GM18909 (cell line): ENCODE measurements at regions not wholly inside any gene's neighbourhood (a gene's known extent, or its start where the extent isn't known, plus 50 kb on each side); places are given as distances from the start of the nearest gene placed in this dataset.
"Not testable (repeated sequence)": the region's sequence is repeated elsewhere in the genome, so short reads cannot be mapped to it uniquely, and the experiment has no call there.

Source experiments
- ATAC-seq: cut with Tn5 transposase; IDR thresholded peaks from one replicate; pipeline ENCODE4 v1.9.1; 2021; ENCODE audit warnings: mild to moderate bottlenecking; ENCODE audit not compliant: unreplicated experiment, poor library complexity

DNA sequence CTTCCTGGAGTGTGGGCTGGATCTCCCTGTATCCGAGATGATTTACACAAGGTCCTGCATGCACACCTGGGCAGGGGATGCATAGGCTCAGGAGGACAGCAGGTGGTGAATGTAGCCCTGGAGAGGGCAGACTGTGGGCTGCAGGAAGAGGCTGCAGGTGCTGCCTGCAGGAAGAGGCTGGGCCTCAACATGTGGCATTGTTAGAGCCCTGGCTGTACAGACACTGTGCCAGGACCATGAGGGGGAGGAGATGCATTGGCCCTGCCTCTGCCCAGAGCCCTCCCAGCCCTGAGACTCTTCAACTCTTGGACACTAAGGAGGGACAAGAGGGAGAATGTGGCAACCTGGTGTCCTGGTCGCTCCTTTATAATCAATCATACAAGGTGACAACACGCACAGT is 392.8 kb downstream of the TNS1 start:
- no peak for ATAC-seq

DNA sequence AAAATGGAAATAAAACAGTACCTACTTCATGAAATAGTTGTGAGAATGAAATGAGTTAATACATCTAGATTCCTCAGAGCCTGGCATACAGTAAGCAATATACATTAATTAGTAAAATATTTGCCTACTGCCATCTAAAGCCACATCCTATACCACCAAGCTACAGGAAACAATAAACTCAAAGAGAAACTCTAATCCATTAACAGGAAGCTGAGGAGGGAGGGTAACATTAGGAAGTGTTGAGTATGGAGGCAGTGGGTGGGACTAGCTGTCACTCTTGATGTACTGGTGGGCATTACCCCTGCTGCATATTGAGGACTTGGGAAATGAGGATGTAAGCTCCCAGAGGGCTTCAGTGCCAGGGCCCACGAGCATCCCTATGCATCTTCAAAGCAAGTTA is 396.5 kb downstream of the TNS1 start:
- ATAC-seq: no peak

GRCh38 chr2:217604527-217605194 is 398.1 kb downstream of the TNS1 start:
- ATAC-seq: no peak

DNA sequence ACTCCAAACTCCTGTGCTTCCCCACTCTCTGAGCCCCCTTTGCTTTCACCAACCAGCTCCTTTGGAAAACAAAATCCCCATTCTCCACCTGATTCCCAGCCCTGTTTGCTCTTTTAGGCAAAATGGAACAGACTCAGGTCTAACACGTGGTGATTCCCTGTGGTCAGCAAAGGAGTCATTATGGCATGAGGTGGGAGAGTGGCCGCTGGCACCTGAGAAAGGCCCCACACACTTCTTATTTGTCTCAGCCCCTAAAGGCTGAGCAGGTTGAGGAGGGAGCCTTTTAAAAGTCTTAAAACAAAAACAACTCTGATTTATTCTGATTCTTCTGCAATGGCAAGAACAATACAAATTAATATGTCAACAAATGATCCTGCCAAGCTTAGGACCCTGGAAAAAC is 401.2 kb downstream of the TNS1 start:
- ATAC-seq: no peak

DNA sequence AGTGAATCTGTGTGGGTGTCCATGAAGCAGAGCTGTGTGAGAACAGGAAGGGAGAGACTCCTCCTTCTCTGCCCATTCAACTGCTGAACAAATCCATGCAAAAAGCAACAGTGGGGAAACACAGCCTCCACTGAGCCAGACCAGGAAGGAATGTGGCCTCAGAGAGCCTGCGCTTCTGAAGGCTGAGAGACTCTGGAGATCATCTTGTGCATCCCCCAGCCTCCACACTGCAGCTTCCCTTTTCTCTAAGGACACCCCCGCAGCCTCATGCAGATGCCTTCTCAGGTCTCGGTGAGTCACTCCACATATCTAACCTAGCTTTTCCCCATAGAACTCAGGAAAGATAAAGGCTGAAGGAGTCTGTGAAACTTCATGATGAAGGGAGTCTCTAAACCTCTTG is 402.9 kb downstream of the TNS1 start:
- no peak for ATAC-seq

DNA sequence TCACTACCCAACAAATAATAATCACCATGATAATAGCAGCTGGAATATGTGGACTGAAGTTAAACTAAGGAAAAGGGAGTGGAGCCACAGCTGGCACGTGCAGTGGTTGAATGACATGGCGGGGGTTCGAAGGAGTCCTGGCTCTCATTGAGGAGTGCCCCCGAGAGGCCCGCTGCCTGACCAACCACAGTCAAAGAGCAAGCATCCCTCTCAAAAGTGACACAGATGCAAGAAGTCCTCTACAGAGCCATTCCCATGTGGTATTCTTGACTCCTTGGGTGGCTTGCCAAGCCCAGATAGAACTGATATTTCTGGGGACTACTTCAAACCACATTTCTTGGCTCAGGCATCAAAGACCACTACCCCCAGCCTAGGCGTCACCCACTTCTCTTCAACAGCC is 405.1 kb downstream of the TNS1 start:
- no peak for ATAC-seq

- no peak for ATAC-seq
These were observed 405.6 kb downstream of the TNS1 start for GRCh38 chr2:217597145-217597544.

DNA sequence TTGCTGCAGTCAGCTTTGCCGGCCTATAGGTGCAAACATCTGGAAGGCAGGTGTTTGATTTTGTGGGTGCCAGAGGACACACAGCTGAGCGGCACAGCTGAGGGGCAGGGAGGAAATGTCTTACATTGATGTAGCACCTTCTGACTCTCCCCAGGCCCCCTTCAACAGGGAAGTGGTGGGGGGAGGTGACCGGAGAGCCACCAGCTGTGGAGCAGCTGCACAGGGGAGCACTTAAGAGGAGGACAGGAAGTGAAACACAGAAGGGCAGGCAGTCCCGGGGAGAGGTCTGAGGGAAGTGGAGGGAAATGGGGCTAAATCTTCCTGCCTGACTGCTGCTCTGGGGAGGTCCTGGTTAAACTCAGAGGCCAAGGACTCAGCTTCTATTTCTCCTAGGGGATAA is 409.1 kb downstream of the TNS1 start:
- ATAC-seq: no peak

- no peak for ATAC-seq
These were observed 414.5 kb downstream of the TNS1 start for GRCh38 chr2:217588266-217588665.

DNA sequence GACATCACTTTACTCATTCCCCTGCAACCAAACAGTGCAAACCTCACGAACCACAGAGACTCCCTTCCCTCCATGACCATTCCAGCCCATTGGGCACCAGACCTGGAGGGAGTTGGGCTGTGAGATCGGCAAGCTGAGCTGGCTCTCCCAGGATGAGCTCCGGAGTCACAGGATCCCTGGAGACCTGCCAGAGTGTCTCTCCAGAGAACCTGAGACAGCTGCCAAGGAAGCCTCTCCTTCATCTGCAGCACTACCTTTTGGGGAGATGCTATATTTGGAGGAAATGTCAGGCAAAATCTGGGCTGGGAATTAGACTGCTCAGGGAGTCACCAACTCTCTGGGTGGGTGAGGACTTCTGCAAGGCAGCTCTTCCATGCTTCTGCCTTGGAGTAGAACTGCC is 417.4 kb downstream of the TNS1 start:
- no peak for ATAC-seq

GRCh38 chr2:217580407-217580806 is 422.4 kb downstream of the TNS1 start:
- ATAC-seq: not testable (repeated sequence)

GRCh38 chr2:217573571-217573970 is 429.2 kb downstream of the TNS1 start:
- no peak for ATAC-seq

GRCh38 chr2:217570394-217570793 is 432.4 kb downstream of the TNS1 start:
- no peak for ATAC-seq

GRCh38 chr2:217568289-217568971 is 434.4 kb downstream of the TNS1 start:
- no peak for ATAC-seq

DNA sequence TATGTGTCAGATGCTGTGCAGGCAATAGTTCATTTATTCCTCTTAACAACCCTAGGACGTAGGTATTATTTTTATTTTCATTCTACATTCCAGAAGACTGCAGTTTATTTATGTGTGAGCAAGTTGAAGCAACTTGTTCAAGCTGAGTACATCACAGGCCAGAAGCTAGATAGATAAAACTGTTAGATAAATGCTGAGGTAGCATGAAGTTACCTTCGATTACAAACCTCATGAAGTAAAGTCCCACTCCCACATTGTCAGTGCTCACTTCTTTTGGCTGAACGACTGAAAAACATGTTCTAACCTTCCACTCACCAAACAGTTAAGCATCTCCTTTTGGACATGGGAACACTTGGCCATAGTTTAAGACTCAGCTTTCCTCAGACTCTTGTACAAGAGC is 439.2 kb downstream of the TNS1 start:
- no peak for ATAC-seq

DNA sequence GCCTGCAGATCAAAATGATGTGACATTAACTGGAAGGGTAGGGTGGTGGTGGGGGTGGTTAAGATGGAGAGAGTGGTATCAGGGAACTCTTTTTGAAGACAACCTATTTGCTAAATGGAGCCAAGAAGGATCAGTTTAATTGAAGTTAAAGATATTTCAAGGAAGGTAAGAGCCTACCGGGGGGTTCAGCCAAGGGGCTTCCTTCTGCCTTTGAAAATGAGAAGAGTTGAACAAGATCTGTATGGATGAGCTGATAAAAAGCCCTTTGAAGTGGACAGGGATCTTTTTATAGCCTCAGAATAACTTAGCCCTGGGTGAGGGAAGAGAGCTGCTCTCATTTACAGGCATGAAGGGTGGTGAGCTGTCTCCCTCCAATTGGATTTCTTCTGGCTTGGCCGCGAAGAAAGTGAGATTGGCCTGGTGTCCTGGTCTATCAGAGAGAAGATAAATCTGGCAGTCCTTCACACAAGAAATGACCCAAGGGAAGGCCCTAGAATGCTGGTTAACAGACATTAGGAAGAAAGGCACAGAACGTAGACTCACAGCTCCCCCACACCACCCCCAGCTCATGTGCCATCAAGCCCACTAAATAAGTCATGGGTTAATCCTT is 439.8 kb downstream of the TNS1 start:
- no peak for ATAC-seq

- ATAC-seq: no peak
These were observed 443.7 kb downstream of the TNS1 start for GRCh38 chr2:217559084-217559483.

DNA sequence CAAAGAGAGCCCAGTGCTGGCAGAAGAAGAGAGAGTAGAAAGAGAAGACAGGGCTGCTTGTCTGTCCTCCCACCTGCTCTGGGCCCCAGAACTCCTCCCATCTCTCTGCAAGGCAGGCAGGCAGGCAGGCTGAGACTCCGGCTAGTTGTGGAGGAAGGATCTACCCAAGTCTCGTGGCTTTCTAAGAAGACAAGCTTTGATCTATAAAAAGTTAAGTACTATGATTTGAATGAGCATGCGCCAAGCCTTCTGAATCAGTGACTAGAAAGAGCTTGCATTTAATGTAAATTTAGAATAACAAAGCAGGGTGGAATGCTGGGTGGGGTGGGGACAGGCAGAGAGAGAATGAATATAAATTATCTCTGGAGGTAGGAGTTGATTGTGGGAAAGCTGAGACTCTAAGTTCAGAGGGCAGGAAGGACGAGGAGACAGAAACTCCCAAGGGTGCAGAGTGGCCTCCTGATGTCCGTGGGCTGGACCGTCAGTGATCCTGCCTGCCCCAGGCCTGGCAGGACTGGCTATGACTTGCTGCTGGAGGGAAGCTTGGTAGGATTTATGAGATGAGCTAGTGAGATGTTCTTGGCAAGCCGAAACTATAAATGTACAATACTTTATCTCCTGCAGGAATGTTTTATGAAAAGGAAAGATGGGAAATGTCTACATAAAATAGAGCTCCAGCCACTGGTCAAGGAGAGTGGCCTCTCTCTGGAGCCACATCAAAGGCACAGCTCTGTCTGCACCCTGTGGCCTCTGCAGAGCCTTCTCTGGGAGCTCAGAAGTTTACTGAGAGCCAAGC is 447.5 kb downstream of the TNS1 start:
- no peak for ATAC-seq

GRCh38 chr2:217553679-217554078 is 449.1 kb downstream of the TNS1 start:
- no peak for ATAC-seq

DNA sequence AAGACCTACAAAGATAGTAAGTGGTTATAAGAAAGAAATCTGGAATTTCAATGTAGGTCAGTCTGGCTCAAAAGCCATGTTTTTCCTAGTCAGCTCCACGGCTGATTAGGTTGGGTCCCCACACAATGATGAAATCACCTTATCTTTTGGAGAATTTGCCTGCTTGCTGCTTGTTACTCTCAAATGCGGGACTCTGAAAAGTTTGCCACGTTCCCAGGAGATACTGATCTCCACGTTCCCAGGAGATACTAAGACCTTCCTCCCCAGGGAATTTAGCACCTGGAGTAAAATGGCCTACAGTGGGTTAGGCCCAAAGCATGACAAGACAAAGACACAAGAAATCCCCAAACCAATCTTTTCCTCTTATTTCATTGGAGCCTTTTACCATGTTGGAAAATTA is 449.6 kb downstream of the TNS1 start:
- ATAC-seq: no peak

DNA sequence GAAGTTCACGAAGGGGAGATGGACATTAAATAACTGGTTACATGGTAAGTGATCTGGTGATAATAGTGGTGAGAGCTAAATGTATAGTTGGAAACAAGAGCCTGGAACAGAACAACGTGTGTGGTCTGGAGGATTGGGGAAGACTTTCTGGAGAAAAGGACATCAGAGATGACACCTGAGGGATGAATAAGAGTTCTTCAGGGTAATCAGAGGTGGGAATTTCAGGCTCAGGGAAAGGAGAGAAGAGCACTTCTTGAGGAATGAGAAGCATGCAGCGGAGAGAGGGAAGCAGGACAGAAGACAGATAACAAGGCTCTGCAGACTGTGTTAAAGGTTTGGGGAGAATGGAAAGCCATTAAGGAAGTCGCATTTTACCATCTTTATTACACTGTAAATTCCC is 450.7 kb downstream of the TNS1 start:
- ATAC-seq: no peak
